ENCODE measurements at regions not wholly inside any gene's neighbourhood (a gene's known extent, or its start where the extent isn't known, plus 50 kb on each side); places are given as distances from the start of the nearest gene placed in this dataset.
"Not testable (repeated sequence)": the region's sequence is repeated elsewhere in the genome, so short reads cannot be mapped to it uniquely, and the experiment has no call there.

DNA sequence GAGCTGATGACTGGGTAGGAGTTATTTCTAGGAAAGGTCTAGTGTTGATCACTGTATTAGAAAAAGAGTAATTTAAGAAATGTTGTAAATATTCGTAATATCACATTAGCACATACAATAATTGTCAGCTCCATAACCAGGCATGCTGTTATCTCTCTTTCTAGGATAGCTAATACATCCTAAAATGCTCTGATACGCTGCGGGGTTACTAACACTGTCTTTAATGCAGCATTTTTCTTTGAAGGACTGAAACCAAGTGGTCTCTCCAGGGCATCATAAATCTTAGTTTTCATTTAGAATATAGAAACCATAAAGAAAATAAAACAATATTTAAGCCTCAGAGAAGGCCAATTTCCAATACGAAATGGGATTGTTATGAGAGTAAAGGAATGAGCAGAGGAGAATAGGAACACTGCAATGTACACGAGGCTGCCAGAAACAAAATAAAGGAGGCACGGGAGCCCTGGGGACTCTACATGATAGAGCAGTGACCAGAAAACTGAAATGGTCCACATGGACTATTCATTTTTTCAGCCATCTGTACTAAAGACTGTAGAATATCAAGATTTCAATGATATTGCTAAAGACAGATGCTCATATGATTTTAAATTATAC is 1606.7 kb upstream of the AGA start:
- Histone ChIP-seq H3K4me1 (ENCODE audit: control insufficient read depth, low read depth, low read length) (no peaks in the 10 kb centered on the region), H3K18ac (ENCODE audit: low read length) (no peak overlapping the region), H4K5ac (ENCODE audit: low read length) (no peak overlapping the region), H2AK5ac (ENCODE audit: low read length) (no peak overlapping the region), H3K79me1 (ENCODE audit: low read length) (no peaks in the 10 kb centered on the region), H3K79me2 (ENCODE audit: control insufficient read depth, insufficient read depth, low read length) (no peaks in the 10 kb centered on the region), H2BK120ac (ENCODE audit: low read depth, low read length) (no peak overlapping the region), H3K4me2 (ENCODE audit: low read length) (no peak overlapping the region), H4K8ac (ENCODE audit: low read depth, low read length) (no peak overlapping the region), H3K36me3 (ENCODE audit: control insufficient read depth, insufficient read depth, low read length) (no peaks in the 10 kb centered on the region), H3K27me3 (ENCODE audit: insufficient read depth, low read length, poor library complexity) (no peaks in the 10 kb centered on the region), H3K27ac (ENCODE audit: low read depth, low read length) (no peak overlapping the region), H3K9ac (ENCODE audit: low read length) (no peak overlapping the region), H2BK5ac (ENCODE audit: low read length) (no peak overlapping the region), H3K4ac (ENCODE audit: low read depth, low read length) (no peak overlapping the region), H3K4me3 (ENCODE audit: low read length) (no peak overlapping the region), H3K56ac (ENCODE audit: low read length) (no peak overlapping the region), H2BK15ac (replicated peaks; ENCODE audit: low read depth) (no peak overlapping the region), H3K23ac (ENCODE audit: low read length) (no peak overlapping the region)
- DNase-seq = no peak
- no CpG with 5 or more reads among the region's 6 CpGs for WGBS (ENCODE audit: extremely low coverage, insufficient coverage, low lambda C conversion rate)

DNA sequence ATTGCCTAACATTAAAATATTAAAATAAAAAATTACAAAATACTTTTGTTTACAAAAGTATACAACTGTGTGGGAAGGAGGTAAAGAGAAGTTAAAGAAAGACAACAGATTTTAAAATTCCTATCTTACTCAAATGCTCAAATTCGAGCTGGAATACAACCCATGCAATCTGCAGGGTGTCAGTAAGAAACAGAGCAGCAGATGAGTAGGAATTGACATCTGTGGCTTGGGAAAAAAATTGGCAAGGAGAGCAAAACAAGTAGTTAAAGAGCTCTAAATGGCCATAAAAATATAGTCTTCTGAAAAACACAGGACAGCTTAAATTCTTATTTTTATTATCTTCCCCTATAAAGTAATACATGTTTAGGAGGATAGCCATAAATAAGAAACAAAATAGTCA is 1609.0 kb upstream of the AGA start:
- H3K36me3 ChIP-seq (ENCODE audit: control insufficient read depth, insufficient read depth, low read length) = no peaks in the 10 kb centered on the region
- no CpG with 5 or more reads among the region's 1 CpG for WGBS (ENCODE audit: extremely low coverage, insufficient coverage, low lambda C conversion rate)
- H2BK120ac ChIP-seq (ENCODE audit: low read depth, low read length) = no peak overlapping the region
- H3K4me1 ChIP-seq (ENCODE audit: control insufficient read depth, low read depth, low read length) = no peaks in the 10 kb centered on the region
- no peak overlapping the region for H3K27ac ChIP-seq (ENCODE audit: low read depth, low read length)
- H3K56ac ChIP-seq (ENCODE audit: low read length) = no peak overlapping the region
- H3K4me3 ChIP-seq (ENCODE audit: low read length) = no peak overlapping the region
- H2BK15ac ChIP-seq (replicated peaks; ENCODE audit: low read depth) = no peak overlapping the region
- no peak overlapping the region for H2BK5ac ChIP-seq (ENCODE audit: low read length)
- H3K79me2 ChIP-seq (ENCODE audit: control insufficient read depth, insufficient read depth, low read length) = no peaks in the 10 kb centered on the region
- H4K8ac ChIP-seq (ENCODE audit: low read depth, low read length) = no peak overlapping the region
- H3K9ac ChIP-seq (ENCODE audit: low read length) = no peak overlapping the region
- no peak for DNase-seq
- H3K4me2 ChIP-seq (ENCODE audit: low read length) = no peak overlapping the region
- no peaks in the 10 kb centered on the region for H3K79me1 ChIP-seq (ENCODE audit: low read length)
- H3K18ac ChIP-seq (ENCODE audit: low read length) = no peak overlapping the region
- no peaks in the 10 kb centered on the region for H3K27me3 ChIP-seq (ENCODE audit: insufficient read depth, low read length, poor library complexity)
- no peak overlapping the region for H2AK5ac ChIP-seq (ENCODE audit: low read length)
- no peak overlapping the region for H4K5ac ChIP-seq (ENCODE audit: low read length)
- no peak overlapping the region for H3K23ac ChIP-seq (ENCODE audit: low read length)
- H3K4ac ChIP-seq (ENCODE audit: low read depth, low read length) = no peak overlapping the region

- H3K4me3 ChIP-seq (ENCODE audit: low read length) = no peak overlapping the region
- H2BK120ac ChIP-seq (ENCODE audit: low read depth, low read length) = no peak overlapping the region
- no peak overlapping the region for H3K23ac ChIP-seq (ENCODE audit: low read length)
- no peak overlapping the region for H3K4me2 ChIP-seq (ENCODE audit: low read length)
- H3K18ac ChIP-seq (ENCODE audit: low read length) = no peak overlapping the region
- H3K27ac ChIP-seq (ENCODE audit: low read depth, low read length) = no peak overlapping the region
- no peak overlapping the region for H4K5ac ChIP-seq (ENCODE audit: low read length)
- no peak overlapping the region for H3K9ac ChIP-seq (ENCODE audit: low read length)
- H3K36me3 ChIP-seq (ENCODE audit: control insufficient read depth, insufficient read depth, low read length) = no peaks in the 10 kb centered on the region
- no peak overlapping the region for H2BK5ac ChIP-seq (ENCODE audit: low read length)
- no peaks in the 10 kb centered on the region for H3K4me1 ChIP-seq (ENCODE audit: control insufficient read depth, low read depth, low read length)
- H3K79me1 ChIP-seq (ENCODE audit: low read length) = no peaks in the 10 kb centered on the region
- H4K8ac ChIP-seq (ENCODE audit: low read depth, low read length) = no peak overlapping the region
- DNase-seq = no peak
- no peak overlapping the region for H3K56ac ChIP-seq (ENCODE audit: low read length)
- no peaks in the 10 kb centered on the region for H3K79me2 ChIP-seq (ENCODE audit: control insufficient read depth, insufficient read depth, low read length)
- no peak overlapping the region for H3K4ac ChIP-seq (ENCODE audit: low read depth, low read length)
- no CpG with 5 or more reads among the region's 3 CpGs for WGBS (ENCODE audit: extremely low coverage, insufficient coverage, low lambda C conversion rate)
- no peaks in the 10 kb centered on the region for H3K27me3 ChIP-seq (ENCODE audit: insufficient read depth, low read length, poor library complexity)
- no peak overlapping the region for H2AK5ac ChIP-seq (ENCODE audit: low read length)
- no peak overlapping the region for H2BK15ac ChIP-seq (replicated peaks; ENCODE audit: low read depth)
Observed at GRCh38 chr4:179059396-179059795, 1617.2 kb upstream of the AGA start.

GRCh38 chr4:179066254-179066653 is 1624.0 kb upstream of the AGA start:
- H3K36me3 ChIP-seq (ENCODE audit: control insufficient read depth, insufficient read depth, low read length); H3K4me1 ChIP-seq (ENCODE audit: control insufficient read depth, low read depth, low read length); H3K79me1 ChIP-seq (ENCODE audit: low read length); H3K4me2 ChIP-seq (ENCODE audit: low read length); H3K79me2 ChIP-seq (ENCODE audit: control insufficient read depth, insufficient read depth, low read length); H3K4ac ChIP-seq (ENCODE audit: low read depth, low read length); H2BK120ac ChIP-seq (ENCODE audit: low read depth, low read length); H4K8ac ChIP-seq (ENCODE audit: low read depth, low read length); DNase-seq; H2AK5ac ChIP-seq (ENCODE audit: low read length); H3K4me3 ChIP-seq (ENCODE audit: low read length); H2BK15ac ChIP-seq (replicated peaks; ENCODE audit: low read depth); H3K56ac ChIP-seq (ENCODE audit: low read length); H3K27ac ChIP-seq (ENCODE audit: low read depth, low read length); H3K18ac ChIP-seq (ENCODE audit: low read length); H2BK5ac ChIP-seq (ENCODE audit: low read length); H3K23ac ChIP-seq (ENCODE audit: low read length); H4K5ac ChIP-seq (ENCODE audit: low read length); H3K9ac ChIP-seq (ENCODE audit: low read length); H3K27me3 ChIP-seq (ENCODE audit: insufficient read depth, low read length, poor library complexity): not testable (repeated sequence)
- WGBS (ENCODE audit: extremely low coverage, insufficient coverage, low lambda C conversion rate) = no CpG with 5 or more reads among the region's 12 CpGs

- Histone ChIP-seq H4K5ac (ENCODE audit: low read length) (no peak overlapping the region), H3K4me2 (ENCODE audit: low read length) (no peak overlapping the region), H3K27ac (ENCODE audit: low read depth, low read length) (no peak overlapping the region), H4K8ac (ENCODE audit: low read depth, low read length) (no peak overlapping the region), H3K4me3 (ENCODE audit: low read length) (no peak overlapping the region), H3K79me1 (ENCODE audit: low read length) (no peaks in the 10 kb centered on the region), H3K56ac (ENCODE audit: low read length) (no peak overlapping the region), H2BK15ac (replicated peaks; ENCODE audit: low read depth) (no peak overlapping the region), H2AK5ac (ENCODE audit: low read length) (no peak overlapping the region), H3K4me1 (ENCODE audit: control insufficient read depth, low read depth, low read length) (no peaks in the 10 kb centered on the region), H3K4ac (ENCODE audit: low read depth, low read length) (no peak overlapping the region), H2BK120ac (ENCODE audit: low read depth, low read length) (no peak overlapping the region), H3K27me3 (ENCODE audit: insufficient read depth, low read length, poor library complexity) (no peaks in the 10 kb centered on the region), H3K36me3 (ENCODE audit: control insufficient read depth, insufficient read depth, low read length) (no peaks in the 10 kb centered on the region), H3K18ac (ENCODE audit: low read length) (no peak overlapping the region), H2BK5ac (ENCODE audit: low read length) (no peak overlapping the region), H3K9ac (ENCODE audit: low read length) (no peak overlapping the region), H3K79me2 (ENCODE audit: control insufficient read depth, insufficient read depth, low read length) (no peaks in the 10 kb centered on the region), H3K23ac (ENCODE audit: low read length) (no peak overlapping the region)
- WGBS (ENCODE audit: extremely low coverage, insufficient coverage, low lambda C conversion rate) = no CpG with 5 or more reads among the region's 2 CpGs
- DNase-seq = no peak
Observed at GRCh38 chr4:179071131-179071530, 1628.9 kb upstream of the AGA start.

- H3K27me3 ChIP-seq (ENCODE audit: insufficient read depth, low read length, poor library complexity) = no peaks in the 10 kb centered on the region
- no peak overlapping the region for H3K56ac ChIP-seq (ENCODE audit: low read length)
- no peaks in the 10 kb centered on the region for H3K79me1 ChIP-seq (ENCODE audit: low read length)
- H2BK120ac ChIP-seq (ENCODE audit: low read depth, low read length) = no peak overlapping the region
- H3K79me2 ChIP-seq (ENCODE audit: control insufficient read depth, insufficient read depth, low read length) = no peaks in the 10 kb centered on the region
- no CpG with 5 or more reads among the region's 14 CpGs for WGBS (ENCODE audit: extremely low coverage, insufficient coverage, low lambda C conversion rate)
- H2BK5ac ChIP-seq (ENCODE audit: low read length) = no peak overlapping the region
- H3K23ac ChIP-seq (ENCODE audit: low read length) = no peak overlapping the region
- no peak overlapping the region for H3K4me2 ChIP-seq (ENCODE audit: low read length)
- no peak overlapping the region for H2AK5ac ChIP-seq (ENCODE audit: low read length)
- H4K5ac ChIP-seq (ENCODE audit: low read length) = no peak overlapping the region
- no peak overlapping the region for H3K9ac ChIP-seq (ENCODE audit: low read length)
- H4K8ac ChIP-seq (ENCODE audit: low read depth, low read length) = no peak overlapping the region
- H3K27ac ChIP-seq (ENCODE audit: low read depth, low read length) = no peak overlapping the region
- H3K4ac ChIP-seq (ENCODE audit: low read depth, low read length) = no peak overlapping the region
- no peak overlapping the region for H3K4me3 ChIP-seq (ENCODE audit: low read length)
- H2BK15ac ChIP-seq (replicated peaks; ENCODE audit: low read depth) = no peak overlapping the region
- H3K4me1 ChIP-seq (ENCODE audit: control insufficient read depth, low read depth, low read length) = no peaks in the 10 kb centered on the region
- H3K18ac ChIP-seq (ENCODE audit: low read length) = no peak overlapping the region
- H3K36me3 ChIP-seq (ENCODE audit: control insufficient read depth, insufficient read depth, low read length) = no peaks in the 10 kb centered on the region
- no peak for DNase-seq
Observed at GRCh38 chr4:179076865-179077264, 1634.6 kb upstream of the AGA start.

All from mesendoderm (in vitro differentiated cells).